Right atrium auricular region (tissue), 2 donors: ENCODE measurements at regions not wholly inside any gene's neighbourhood (a gene's known extent, or its start where the extent isn't known, plus 50 kb on each side); places are given as distances from the start of the nearest gene placed in this dataset.

Experiments used
- DNase-seq: peaks from one replicate; pipeline ENCODE4 v3.0.0-alpha.2; 2019; ENCODE audit warnings: low spot score
- H3K27ac ChIP-seq, 2 donors: fragments of 200-600 bp; sonication (generic); 1 replicate in 1 of 2; 2 replicates in 1 of 2; pipeline ENCODE4 v1.5.1; 2016 to 2019
- H3K27me3 ChIP-seq, 2 donors: fragments of 200-600 bp; sonication (generic); one replicate each; pipeline versions ENCODE4 v1.5.1 to v1.6.0; 2017 to 2019
- H3K36me3 ChIP-seq: fragments of 200-600 bp; sonication (generic); one replicate; pipeline ENCODE4 v1.5.1; 2016
- H3K4me1 ChIP-seq, 2 donors: fragments of 200-600 bp; sonication (generic); one replicate each; pipeline versions ENCODE4 v1.5.1 to v1.6.0; 2017 to 2019
- H3K4me3 ChIP-seq, 2 donors: fragments of 200-600 bp; sonication (generic); 1 replicate in 1 of 2; 2 replicates in 1 of 2; pipeline ENCODE4 v1.5.1; 2017 to 2019; ENCODE audit warnings: mild to moderate bottlenecking in 1 of 2, moderate library complexity in 1 of 2
- H3K9me3 ChIP-seq, 2 donors: fragments of 200-600 bp; sonication (generic); one replicate each; pipeline ENCODE4 v1.5.1; 2019
- CTCF ChIP-seq, 2 donors: fragments of 200-600 bp; sonication (generic); IDR thresholded peaks; one replicate each; pipeline ENCODE4 v1.5.1; 2019; ENCODE audit warnings: antibody characterized with exemption in 2 of 2

- DNase-seq = no peak
- TF ChIP-seq CTCF (IDR thresholded peaks at IDR 0.05) = no peak
- Histone ChIP-seq H3K27me3 (no peaks in the 10 kb centered on the region), H3K27ac (no peak overlapping the region), H3K9me3 (no peaks in the 10 kb centered on the region), H3K4me1 (no peaks in the 10 kb centered on the region), H3K4me3 (no peak overlapping the region), H3K36me3 (no peaks in the 10 kb centered on the region)
Observed at GRCh38 chr9:90032296-90033027, 427.6 kb downstream of the GADD45G start.

- no peaks in the 10 kb centered on the region for H3K36me3 ChIP-seq
- no peak overlapping the region for H3K27ac ChIP-seq
- H3K27me3 ChIP-seq = no peaks in the 10 kb centered on the region
- no peaks in the 10 kb centered on the region for H3K9me3 ChIP-seq
- no peaks in the 10 kb centered on the region for H3K4me1 ChIP-seq
- no peak for DNase-seq
- no peak for TF ChIP-seq CTCF (IDR thresholded peaks at IDR 0.05)
- no peak overlapping the region for H3K4me3 ChIP-seq
Observed at GRCh38 chr9:90033028-90033650, 428.3 kb downstream of the GADD45G start.

- H3K27me3 ChIP-seq = no peaks in the 10 kb centered on the region
- no peaks in the 10 kb centered on the region for H3K36me3 ChIP-seq
- no peak overlapping the region for H3K4me3 ChIP-seq
- H3K4me1 ChIP-seq = no peaks in the 10 kb centered on the region
- TF ChIP-seq CTCF (IDR thresholded peaks at IDR 0.05) = no peak
- no peaks in the 10 kb centered on the region for H3K9me3 ChIP-seq
- DNase-seq = no peak
- H3K27ac ChIP-seq = no peak overlapping the region
Observed at GRCh38 chr9:90034071-90034470, 429.3 kb downstream of the GADD45G start.

- no peaks in the 10 kb centered on the region for H3K4me1 ChIP-seq
Observed at GRCh38 chr9:90035471-90035870, 430.7 kb downstream of the GADD45G start.

GRCh38 chr9:90037146-90037797, 432.5 kb downstream of the GADD45G start:
- H3K4me3 ChIP-seq = no peak overlapping the region
- H3K27ac ChIP-seq = no peak overlapping the region
- no peaks in the 10 kb centered on the region for H3K4me1 ChIP-seq
- no peaks in the 10 kb centered on the region for H3K27me3 ChIP-seq
- no peaks in the 10 kb centered on the region for H3K36me3 ChIP-seq
- TF ChIP-seq CTCF (IDR thresholded peaks at IDR 0.05) = no peak
- DNase-seq = no peak
- H3K9me3 ChIP-seq = no peaks in the 10 kb centered on the region

More at GRCh38 chr9:90035471-90035870, 430.7 kb downstream of the GADD45G start:
- no peak overlapping the region for H3K27ac ChIP-seq
- H3K36me3 ChIP-seq = no peaks in the 10 kb centered on the region
- DNase-seq = no peak
- no peak for TF ChIP-seq CTCF (IDR thresholded peaks at IDR 0.05)
- no peaks in the 10 kb centered on the region for H3K27me3 ChIP-seq
- no peak overlapping the region for H3K4me3 ChIP-seq
- H3K9me3 ChIP-seq = no peaks in the 10 kb centered on the region
